HEK293 (cell line): ENCODE measurements at regions not wholly inside any gene's neighbourhood (a gene's known extent, or its start where the extent isn't known, plus 50 kb on each side); places are given as distances from the start of the nearest gene placed in this dataset.

Experiments
- CTCF ChIA-PET: fragments of 350-600 bp; formaldehyde crosslinking; extraction: SDS; loops from one replicate; lab custom pipeline; 2021; ENCODE audit warnings: antibody characterized with exemption; lab: Yijun Ruan, JAX
- POLR2A ChIA-PET: fragments of 300-600 bp; formaldehyde crosslinking; extraction: SDS; loops from one replicate; lab custom pipeline; 2020; ENCODE audit warnings: antibody characterized with exemption, inconsistent platforms; lab: Yijun Ruan, JAX
- H3K27ac ChIP-seq: fragments of 200-500 bp; sonication (Bioruptor generic); 2 replicates; pipeline ENCODE4 v1.5.1; 2014; ENCODE audit warnings: low read depth, low read length, control low read depth, inconsistent platforms; ENCODE audit errors: extremely low read depth
- H3K36me3 ChIP-seq, 2 experiments: fragments of 200-500 bp in 1 of 2; sonication (Bioruptor generic) in 1 of 2; 1 replicate in 1 of 2; 2 replicates in 1 of 2; pipeline ENCODE4 v1.5.1; 2014 to 2017; ENCODE audit warnings: inconsistent platforms in 2 of 2, low read length in 2 of 2; ENCODE audit not compliant: control insufficient read depth in 2 of 2, insufficient read depth in 1 of 2
- H3K4me1 ChIP-seq: fragments of 200-500 bp; sonication (Bioruptor generic); 2 replicates; pipeline ENCODE4 v1.5.1; 2014; ENCODE audit warnings: mild to moderate bottlenecking, low read length, inconsistent platforms; ENCODE audit not compliant: control insufficient read depth, insufficient read depth
- H3K4me3 ChIP-seq: 2 replicates; pipeline ENCODE4 v1.5.1; 2011; ENCODE audit warnings: low read depth, mild to moderate bottlenecking, control low read depth, low read length, moderate library complexity
- H3K9me3 ChIP-seq: fragments of 200-500 bp; sonication (Bioruptor generic); 2 replicates; pipeline ENCODE4 v1.5.1; 2014; ENCODE audit warnings: low read depth, low read length, inconsistent platforms; ENCODE audit not compliant: control insufficient read depth, insufficient read depth
- FEZF1 ChIP-seq: fragments of 450-650 bp; formaldehyde crosslinking; IDR thresholded peaks from 2 replicates; pipeline ENCODE4 v1.5.1; 2016; ENCODE audit warnings: missing biosample characterization, missing genetic modification characterization
- HOXD13 ChIP-seq: sonication (generic); formaldehyde crosslinking; IDR thresholded peaks from 2 replicates; pipeline ENCODE4 v1.8.0; 2022; ENCODE audit warnings: missing genetic modification reagents, borderline replicate concordance
- INSM2 ChIP-seq: fragments of 450-650 bp; formaldehyde crosslinking; IDR thresholded peaks from 2 replicates; pipeline ENCODE4 v1.5.1; 2016; ENCODE audit warnings: missing biosample characterization, missing genetic modification characterization
- SETDB1 ChIP-seq: IDR thresholded peaks from one replicate; pipeline ENCODE4 v1.6.1; 2017; ENCODE audit warnings: mild to moderate bottlenecking, low read length, moderate library complexity, mixed read lengths; ENCODE audit not compliant: insufficient read length
- SP7 ChIP-seq: fragments of 450-650 bp; formaldehyde crosslinking; IDR thresholded peaks from 2 replicates; pipeline ENCODE4 v1.5.1; 2016; ENCODE audit warnings: missing biosample characterization, missing genetic modification characterization
- YY2 ChIP-seq: fragments of 450-650 bp; formaldehyde crosslinking; IDR thresholded peaks from 2 replicates; pipeline ENCODE4 v1.5.1; 2016; ENCODE audit warnings: missing biosample characterization, missing genetic modification characterization
- ZFHX2 ChIP-seq: fragments of 450-650 bp; formaldehyde crosslinking; conservative IDR thresholded peaks from 2 replicates; pipeline ENCODE4 v1.5.1; 2016; ENCODE audit warnings: missing biosample characterization, missing genetic modification characterization
- ZFP69B ChIP-seq: fragments of 450-650 bp; formaldehyde crosslinking; IDR thresholded peaks from 2 replicates; pipeline ENCODE4 v1.5.1; 2016; ENCODE audit warnings: missing biosample characterization, missing genetic modification characterization
- ZNF174 ChIP-seq: fragments of 450-650 bp; formaldehyde crosslinking; IDR thresholded peaks from 2 replicates; pipeline ENCODE4 v1.5.0; 2017; ENCODE audit warnings: missing biosample characterization, mild to moderate bottlenecking, missing genetic modification characterization
- ZNF175 ChIP-seq: fragments of 450-650 bp; formaldehyde crosslinking; IDR thresholded peaks from 2 replicates; pipeline ENCODE4 v1.5.1; 2016; ENCODE audit warnings: missing biosample characterization, missing genetic modification characterization
- ZNF335 ChIP-seq: fragments of 450-650 bp; formaldehyde crosslinking; conservative IDR thresholded peaks from 2 replicates; pipeline ENCODE4 v1.5.1; 2016; ENCODE audit warnings: missing biosample characterization, missing genetic modification characterization
- ZNF394 ChIP-seq: fragments of 450-650 bp; formaldehyde crosslinking; IDR thresholded peaks from 2 replicates; pipeline ENCODE4 v1.5.1; 2016; ENCODE audit warnings: missing biosample characterization, missing genetic modification characterization, mild to moderate bottlenecking, moderate library complexity, borderline replicate concordance
- ZNF596 ChIP-seq: fragments of 450-650 bp; IDR thresholded peaks from 2 replicates; pipeline ENCODE4 v1.5.0; 2018; ENCODE audit warnings: missing biosample characterization, mild to moderate bottlenecking, missing genetic modification characterization, moderate library complexity
- ZNF621 ChIP-seq: fragments of 450-650 bp; formaldehyde crosslinking; IDR thresholded peaks from 2 replicates; pipeline ENCODE4 v1.5.1; 2017; ENCODE audit warnings: missing biosample characterization, missing genetic modification characterization
- ZNF677 ChIP-seq: fragments of 450-650 bp; IDR thresholded peaks from 2 replicates; pipeline ENCODE4 v1.5.0; 2018; ENCODE audit warnings: missing biosample characterization, mild to moderate bottlenecking, missing genetic modification characterization, moderate library complexity
- ZNF692 ChIP-seq: fragments of 450-650 bp; formaldehyde crosslinking; IDR thresholded peaks from 2 replicates; pipeline ENCODE4 v1.5.1; 2016; ENCODE audit warnings: missing biosample characterization, missing genetic modification characterization
- ZNF701 ChIP-seq: fragments of 450-650 bp; formaldehyde crosslinking; IDR thresholded peaks from 2 replicates; pipeline ENCODE4 v1.5.1; 2016; ENCODE audit warnings: missing biosample characterization, missing genetic modification characterization
- ZNF707 ChIP-seq: fragments of 450-650 bp; formaldehyde crosslinking; IDR thresholded peaks from 2 replicates; pipeline ENCODE4 v1.5.1; 2016; ENCODE audit warnings: missing biosample characterization, missing genetic modification characterization
- ZNF785 ChIP-seq: fragments of 450-650 bp; formaldehyde crosslinking; IDR thresholded peaks from 2 replicates; pipeline ENCODE4 v1.5.1; 2016; ENCODE audit warnings: missing biosample characterization, missing genetic modification characterization
- ZNF843 ChIP-seq: fragments of 450-650 bp; formaldehyde crosslinking; IDR thresholded peaks from 2 replicates; pipeline ENCODE4 v1.5.1; 2016; ENCODE audit warnings: missing biosample characterization, missing genetic modification characterization
- ZSCAN18 ChIP-seq: fragments of 450-650 bp; formaldehyde crosslinking; IDR thresholded peaks from 2 replicates; pipeline ENCODE4 v1.5.1; 2016; ENCODE audit warnings: missing biosample characterization, missing genetic modification characterization
- TF ChIP-seq, protein P1 (sequence below): fragments of 450-650 bp; formaldehyde crosslinking; IDR thresholded peaks from 2 replicates; pipeline ENCODE4 v1.5.1; 2016; ENCODE audit warnings: missing biosample characterization, missing genetic modification characterization

DNA sequence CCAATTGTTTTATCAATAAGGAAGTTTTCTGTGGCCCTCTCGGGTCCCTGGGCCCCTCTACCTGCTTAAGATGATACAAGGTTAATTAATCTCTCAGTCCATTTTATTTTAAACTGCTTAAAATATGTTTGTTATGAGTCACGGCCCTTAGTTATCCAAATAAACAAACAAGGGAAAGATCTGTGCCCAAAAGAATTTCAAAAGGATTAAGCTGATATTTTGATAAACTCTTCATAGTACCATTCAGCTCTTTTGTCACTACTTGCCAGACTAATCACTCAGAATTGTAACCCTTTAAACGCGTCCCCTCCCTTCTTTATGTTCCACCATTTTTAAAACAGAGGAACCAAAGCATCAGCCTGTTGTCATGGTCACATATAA, 144.7 kb upstream of the STK17B start:
- POLR2A ChIA-PET: no interaction called here
- no peaks in the 10 kb centered on the region for H3K9me3 ChIP-seq
- no peak overlapping the region for H3K4me3 ChIP-seq
- TF ChIP-seq ZNF596 (tag by site-specific recombination): no peak
- no peak for TF ChIP-seq ZSCAN18 (tag by site-specific recombination)
- TF ChIP-seq ZFHX2 (tag by site-specific recombination): no peak
- TF ChIP-seq ZNF843 (tag by site-specific recombination): no peak
- TF ChIP-seq HOXD13 (CRISPR knock-in tag): no peak
- TF ChIP-seq FEZF1 (tag by site-specific recombination): no peak
- no peak for TF ChIP-seq ZNF785 (tag by site-specific recombination)
- TF ChIP-seq ZNF701 (tag by site-specific recombination): no peak
- no peak for TF ChIP-seq SP7 (tag by site-specific recombination)
- no peak for TF ChIP-seq ZNF394
- TF ChIP-seq SETDB1: no peak
- TF ChIP-seq ZNF175 (tag by site-specific recombination): no peak
- TF ChIP-seq ZFP69B: no peak
- TF ChIP-seq YY2 (tag by site-specific recombination): no peak
- TF ChIP-seq ZNF335 (tag by site-specific recombination): no peak
- TF ChIP-seq, all 188 proteins: peak for 0
- peaks cover 0 to 8% of the 10 kb centered on the region in 2 experiments; a peak in 1 of 3 replicates for H3K36me3 ChIP-seq
- H3K4me1 ChIP-seq: no peaks in the 10 kb centered on the region; the same call in 1 of the 2 replicates
- H3K27ac ChIP-seq: no peak overlapping the region
- CTCF ChIA-PET: interaction anchor here (0.7 to 0.8 kb wide), 2 partner anchors 18 to 21 kb away, joined by 3 read pairs; no protein-coding TSS in a partner anchor

GRCh38 chr2:196318517-196319377, 147.4 kb upstream of the STK17B start:
- CTCF ChIA-PET: interaction anchor here (1.1 to 1.9 kb wide), 3 partner anchors 18 to 134 kb away, joined by 4 to 6 read pairs (median 5); no protein-coding TSS in a partner anchor
- Histone ChIP-seq H3K4me3 (no peak overlapping the region), H3K36me3 (peaks cover 0 to 8% of the 10 kb centered on the region in 2 experiments; a peak in 1 of 3 replicates), H3K9me3 (no peaks in the 10 kb centered on the region), H3K27ac (no peak overlapping the region), H3K4me1 (peaks cover 6% of the 10 kb centered on the region; the same call in 1 of the 2 replicates)
- TF ChIP-seq, protein P1, sequence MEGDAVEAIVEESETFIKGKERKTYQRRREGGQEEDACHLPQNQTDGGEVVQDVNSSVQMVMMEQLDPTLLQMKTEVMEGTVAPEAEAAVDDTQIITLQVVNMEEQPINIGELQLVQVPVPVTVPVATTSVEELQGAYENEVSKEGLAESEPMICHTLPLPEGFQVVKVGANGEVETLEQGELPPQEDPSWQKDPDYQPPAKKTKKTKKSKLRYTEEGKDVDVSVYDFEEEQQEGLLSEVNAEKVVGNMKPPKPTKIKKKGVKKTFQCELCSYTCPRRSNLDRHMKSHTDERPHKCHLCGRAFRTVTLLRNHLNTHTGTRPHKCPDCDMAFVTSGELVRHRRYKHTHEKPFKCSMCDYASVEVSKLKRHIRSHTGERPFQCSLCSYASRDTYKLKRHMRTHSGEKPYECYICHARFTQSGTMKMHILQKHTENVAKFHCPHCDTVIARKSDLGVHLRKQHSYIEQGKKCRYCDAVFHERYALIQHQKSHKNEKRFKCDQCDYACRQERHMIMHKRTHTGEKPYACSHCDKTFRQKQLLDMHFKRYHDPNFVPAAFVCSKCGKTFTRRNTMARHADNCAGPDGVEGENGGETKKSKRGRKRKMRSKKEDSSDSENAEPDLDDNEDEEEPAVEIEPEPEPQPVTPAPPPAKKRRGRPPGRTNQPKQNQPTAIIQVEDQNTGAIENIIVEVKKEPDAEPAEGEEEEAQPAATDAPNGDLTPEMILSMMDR (tag by site-specific recombination): no peak
- no peak for TF ChIP-seq ZNF692
- no peak for TF ChIP-seq ZNF174 (tag by site-specific recombination)
- no peak for TF ChIP-seq ZNF677
- TF ChIP-seq INSM2 (tag by site-specific recombination): no peak
- TF ChIP-seq ZNF621 (tag by site-specific recombination): no peak
- no peak for TF ChIP-seq ZNF707 (tag by site-specific recombination)
- POLR2A ChIA-PET: no interaction called here
